ENCODE measurements at regions not wholly inside any gene's neighbourhood (a gene's known extent, or its start where the extent isn't known, plus 50 kb on each side); places are given as distances from the start of the nearest gene placed in this dataset.
A peak's percentile ranks its signal among the peaks of the same experiment; 100 is the strongest.

DNA sequence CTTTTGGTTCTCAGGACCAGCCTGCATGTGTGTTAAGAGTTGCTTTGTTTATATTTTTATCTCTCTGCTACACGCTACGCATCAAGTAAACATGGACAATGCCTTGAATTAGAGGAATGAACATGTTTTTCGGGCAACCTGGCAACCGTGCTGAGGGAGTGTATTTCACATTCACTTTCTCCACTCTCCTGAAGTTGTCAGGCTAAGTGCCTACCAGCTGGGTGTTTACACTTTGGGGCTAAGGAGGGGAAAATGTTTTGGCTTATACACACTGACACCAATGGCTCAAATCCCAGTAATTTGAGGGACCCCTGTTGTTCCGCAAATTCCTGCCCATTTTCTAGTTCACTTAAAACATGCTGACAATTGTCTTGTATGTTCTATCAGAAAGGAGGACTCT lies 141.5 kb upstream of the PDE7B start:
- no peaks in the 10 kb centered on the region for H3K79me2 ChIP-seq (ENCODE audit: insufficient read depth, low read length)
- RAD21 ChIA-PET (ENCODE audit: low non-redundant PET in 1 of 2, low total read pairs in 2 of 2, uncharacterized antibody in 2 of 2, unreplicated experiment in 2 of 2), result no interaction called here
- H3K4me3 ChIP-seq (replicated peaks in 1 of 2; ENCODE audit: low read depth in 1 of 2, low read length in 2 of 2), result no peak overlapping the region
- POLR2A ChIA-PET, result no interaction called here
- no peak for ATAC-seq
- H2AFZ ChIP-seq (ENCODE audit: low read depth, low read length, poor library complexity, severe bottlenecking), result no peak overlapping the region
- H3K4me1 ChIP-seq (ENCODE audit: control insufficient read depth in 1 of 2, insufficient read depth in 2 of 2, low read length in 2 of 2), result no peaks in the 10 kb centered on the region
- no peak for DNase-seq (ENCODE audit: low read depth, low spot score)
- no peaks in the 10 kb centered on the region for H3K36me3 ChIP-seq (ENCODE audit: control insufficient read depth in 1 of 2, insufficient read depth in 2 of 2, low read length in 2 of 2)
- H3K4me2 ChIP-seq (ENCODE audit: low read length), result no peak overlapping the region
- no peaks in the 10 kb centered on the region for H3K9me2 ChIP-seq (ENCODE audit: insufficient read depth)
- no peak overlapping the region for H3K27ac ChIP-seq (ENCODE audit: low read depth, low read length)
- BruUV-seq (replicated peaks), result no TSS peak
- H3K27me3 ChIP-seq (ENCODE audit: insufficient read depth, low read length), result no peaks in the 10 kb centered on the region
- no peaks in the 10 kb centered on the region for H4K20me1 ChIP-seq (ENCODE audit: insufficient read depth)
- H3K9ac ChIP-seq (ENCODE audit: low read length), result no peak overlapping the region
- TF ChIP-seq CEBPB (IDR thresholded peaks at IDR 0.05; ENCODE audit: low read depth), result no peak
- TF ChIP-seq SRF (IDR thresholded peaks at IDR 0.05; ENCODE audit: low read depth), result no peak
- H3K9me3 ChIP-seq (ENCODE audit: control insufficient read depth in 1 of 2, insufficient read depth in 1 of 2, low read depth in 1 of 2, low read length in 2 of 2), result no peaks in the 10 kb centered on the region
- intact Hi-C loops (cut with micrococcal nuclease), result no loop called here
- CTCF ChIA-PET, result no interaction called here

DNA sequence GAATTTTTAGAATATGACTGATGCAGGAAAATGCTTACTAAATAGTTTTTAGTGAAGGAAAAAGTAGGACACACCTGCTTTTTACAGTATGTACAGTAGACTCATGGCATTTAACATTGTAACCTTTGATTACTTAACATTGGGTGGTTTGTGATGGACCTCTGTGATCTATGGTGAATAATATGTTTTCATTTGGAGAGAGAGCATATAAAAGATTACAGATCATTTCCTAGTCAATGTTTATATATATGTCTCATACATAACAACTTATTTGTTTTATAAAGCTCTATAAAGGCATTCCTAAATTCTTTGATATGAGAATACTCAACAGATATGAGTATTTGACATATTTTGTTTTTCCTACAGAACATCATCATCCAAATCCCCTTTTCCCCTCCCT lies 129.3 kb upstream of the PDE7B start:
- Histone ChIP-seq H3K27me3 (ENCODE audit: insufficient read depth, low read length) (no peaks in the 10 kb centered on the region), H3K4me1 (ENCODE audit: control insufficient read depth in 1 of 2, insufficient read depth in 2 of 2, low read length in 2 of 2) (peaks cover 0 to 26% of the 10 kb centered on the region in 2 experiments; a peak in 2 of 4 replicates), H3K9ac (ENCODE audit: low read length) (peak overlapping the region; percentile 36; the same call in 1 of the 2 replicates), H3K4me3 (replicated peaks in 1 of 2; ENCODE audit: low read depth in 1 of 2, low read length in 2 of 2) (peak overlapping the region in 1 of 2 experiments; percentile 42; a peak in 2 of 4 replicates), H3K79me2 (ENCODE audit: insufficient read depth, low read length) (no peaks in the 10 kb centered on the region), H3K9me2 (ENCODE audit: insufficient read depth) (no peaks in the 10 kb centered on the region), H3K9me3 (ENCODE audit: control insufficient read depth in 1 of 2, insufficient read depth in 1 of 2, low read depth in 1 of 2, low read length in 2 of 2) (peaks cover 0 to 8% of the 10 kb centered on the region in 2 experiments; a peak in 1 of 4 replicates), H3K4me2 (ENCODE audit: low read length) (peak overlapping the region; percentile 76), H3K27ac (ENCODE audit: low read depth, low read length) (peak overlapping the region; percentile 58; the same call in 1 of the 2 replicates), H4K20me1 (ENCODE audit: insufficient read depth) (no peaks in the 10 kb centered on the region), H2AFZ (ENCODE audit: low read depth, low read length, poor library complexity, severe bottlenecking) (peak overlapping the region; percentile 57), H3K36me3 (ENCODE audit: control insufficient read depth in 1 of 2, insufficient read depth in 2 of 2, low read length in 2 of 2) (no peaks in the 10 kb centered on the region)
- ChIA-PET RAD21 (ENCODE audit: low non-redundant PET in 1 of 2, low total read pairs in 2 of 2, uncharacterized antibody in 2 of 2, unreplicated experiment in 2 of 2) (no interaction called here), CTCF (interaction anchor here (1.8 kb wide), 1 partner anchor 21 kb away, joined by 5 read pairs; no protein-coding TSS in a partner anchor), POLR2A (no interaction called here)
- intact Hi-C loops (cut with micrococcal nuclease), result no loop called here
- BruUV-seq (replicated peaks), result no TSS peak
- DNase-seq (ENCODE audit: low read depth, low spot score), result no peak
- peak; percentile 37 for ATAC-seq
- no peak for TF ChIP-seq TCF7L2 (IDR thresholded peaks at IDR 0.05; ENCODE audit: borderline replicate concordance, extremely low read depth, insufficient read depth, insufficient read length)
- TF ChIP-seq SRF (IDR thresholded peaks at IDR 0.05; ENCODE audit: low read depth), result no peak
- no peak for TF ChIP-seq RAD21 (IDR thresholded peaks at IDR 0.05; ENCODE audit: low read depth)
- TF ChIP-seq, protein P1, sequence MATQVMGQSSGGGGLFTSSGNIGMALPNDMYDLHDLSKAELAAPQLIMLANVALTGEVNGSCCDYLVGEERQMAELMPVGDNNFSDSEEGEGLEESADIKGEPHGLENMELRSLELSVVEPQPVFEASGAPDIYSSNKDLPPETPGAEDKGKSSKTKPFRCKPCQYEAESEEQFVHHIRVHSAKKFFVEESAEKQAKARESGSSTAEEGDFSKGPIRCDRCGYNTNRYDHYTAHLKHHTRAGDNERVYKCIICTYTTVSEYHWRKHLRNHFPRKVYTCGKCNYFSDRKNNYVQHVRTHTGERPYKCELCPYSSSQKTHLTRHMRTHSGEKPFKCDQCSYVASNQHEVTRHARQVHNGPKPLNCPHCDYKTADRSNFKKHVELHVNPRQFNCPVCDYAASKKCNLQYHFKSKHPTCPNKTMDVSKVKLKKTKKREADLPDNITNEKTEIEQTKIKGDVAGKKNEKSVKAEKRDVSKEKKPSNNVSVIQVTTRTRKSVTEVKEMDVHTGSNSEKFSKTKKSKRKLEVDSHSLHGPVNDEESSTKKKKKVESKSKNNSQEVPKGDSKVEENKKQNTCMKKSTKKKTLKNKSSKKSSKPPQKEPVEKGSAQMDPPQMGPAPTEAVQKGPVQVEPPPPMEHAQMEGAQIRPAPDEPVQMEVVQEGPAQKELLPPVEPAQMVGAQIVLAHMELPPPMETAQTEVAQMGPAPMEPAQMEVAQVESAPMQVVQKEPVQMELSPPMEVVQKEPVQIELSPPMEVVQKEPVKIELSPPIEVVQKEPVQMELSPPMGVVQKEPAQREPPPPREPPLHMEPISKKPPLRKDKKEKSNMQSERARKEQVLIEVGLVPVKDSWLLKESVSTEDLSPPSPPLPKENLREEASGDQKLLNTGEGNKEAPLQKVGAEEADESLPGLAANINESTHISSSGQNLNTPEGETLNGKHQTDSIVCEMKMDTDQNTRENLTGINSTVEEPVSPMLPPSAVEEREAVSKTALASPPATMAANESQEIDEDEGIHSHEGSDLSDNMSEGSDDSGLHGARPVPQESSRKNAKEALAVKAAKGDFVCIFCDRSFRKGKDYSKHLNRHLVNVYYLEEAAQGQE (IDR thresholded peaks at IDR 0.05; ENCODE audit: low read depth), result no peak
- no peak for TF ChIP-seq POLR2A (IDR thresholded peaks at IDR 0.05; ENCODE audit: borderline replicate concordance, extremely low read depth, insufficient read depth, insufficient read length)
- TF ChIP-seq JUND (IDR thresholded peaks at IDR 0.05), result no peak
- TF ChIP-seq CEBPB (IDR thresholded peaks at IDR 0.05; ENCODE audit: low read depth), result no peak
- no peak for TF ChIP-seq FOSL1 (IDR thresholded peaks at IDR 0.05; ENCODE audit: low read depth)
- no peak for TF ChIP-seq POLR2AphosphoS5 (IDR thresholded peaks at IDR 0.05; ENCODE audit: low read depth, low read length)
- no peak for TF ChIP-seq ELF1 (IDR thresholded peaks at IDR 0.05; ENCODE audit: borderline replicate concordance, low read depth)
- TF ChIP-seq SIN3A (IDR thresholded peaks at IDR 0.05; ENCODE audit: low read depth), result no peak
